Forelimb muscle (tissue), 1 donor: ENCODE measurements at regions not wholly inside any gene's neighbourhood (a gene's known extent, or its start where the extent isn't known, plus 50 kb on each side); places are given as distances from the start of the nearest gene placed in this dataset.

Experiments
- DNase-seq: peaks from one replicate; pipeline ENCODE4 v3.0.0-alpha.2; 2013; ENCODE audit warnings: low read depth

DNA sequence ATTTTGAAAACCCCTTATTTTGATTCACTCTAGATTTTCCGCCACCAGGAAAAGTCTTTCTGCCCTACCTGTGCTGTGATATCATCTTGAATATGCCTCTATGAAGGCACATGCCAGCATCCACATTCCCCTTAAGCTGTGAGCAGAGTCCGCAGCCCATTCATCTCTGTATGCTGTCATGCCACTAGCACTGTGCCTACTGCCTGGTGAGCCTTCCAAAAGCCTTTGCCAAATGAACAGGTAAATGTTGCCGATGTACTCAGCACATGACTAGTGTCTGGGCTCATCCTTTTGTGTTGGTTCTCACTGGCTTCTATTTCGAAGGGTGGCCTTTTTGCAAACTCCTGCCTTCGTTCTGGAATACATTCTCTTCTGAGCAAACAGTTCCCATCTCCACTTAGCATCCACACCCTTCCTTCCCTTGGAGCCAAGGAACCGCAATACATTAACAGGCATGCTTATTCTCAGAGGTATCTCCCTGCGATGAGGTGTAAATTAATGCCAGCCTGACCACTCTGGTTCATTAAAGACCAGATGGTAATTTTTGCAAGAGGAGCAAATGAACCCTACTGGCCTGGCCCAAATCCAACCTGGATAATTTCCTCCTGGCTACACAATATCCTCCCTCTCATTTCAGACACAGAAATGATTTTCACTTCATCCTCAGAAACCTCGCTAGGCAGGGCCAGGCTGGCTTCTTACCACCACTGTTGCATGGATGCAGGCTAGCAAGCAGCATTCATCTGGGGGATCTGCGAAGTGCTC lies 339.7 kb upstream of the NFE2L3 start:
- DNase-seq: no peak

DNA sequence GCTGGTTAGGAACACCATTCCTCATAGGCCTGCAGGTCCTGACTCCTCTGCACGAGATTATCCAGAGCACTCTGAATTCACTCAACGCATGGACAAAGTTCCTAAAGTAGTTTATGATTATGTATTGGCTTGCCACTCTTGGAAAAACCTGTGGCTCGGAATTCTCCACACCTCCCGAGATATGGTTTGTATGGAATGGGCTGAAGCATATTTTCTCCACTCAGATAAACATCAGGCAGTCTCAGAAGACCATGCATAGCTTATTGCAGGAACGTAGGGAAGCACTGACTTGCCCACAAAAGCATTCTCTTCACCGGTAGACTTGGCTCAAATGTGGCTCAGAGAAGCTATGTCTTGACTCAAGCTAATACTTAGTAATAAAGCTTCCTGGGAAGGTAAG lies 338.6 kb upstream of the NFE2L3 start:
- no peak for DNase-seq

DNA sequence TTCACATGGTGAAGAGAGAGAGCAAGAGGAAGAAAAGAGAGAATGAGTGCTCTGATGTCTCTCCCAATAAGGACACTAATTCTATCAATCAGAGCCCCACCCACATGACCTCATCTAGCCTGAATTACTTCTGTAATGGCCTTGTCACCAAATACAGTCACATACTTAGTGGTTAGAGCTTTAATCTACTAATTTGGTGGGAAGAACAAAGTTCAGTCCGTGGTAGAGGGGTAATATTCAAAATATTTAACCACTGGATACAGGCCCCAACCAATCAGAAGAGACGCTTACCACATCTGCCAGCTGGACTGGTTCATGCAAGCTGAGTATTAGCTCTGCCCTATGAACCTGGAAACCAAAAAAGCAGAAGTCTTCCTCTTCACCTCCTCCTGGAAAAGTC lies 336.3 kb upstream of the NFE2L3 start:
- no peak for DNase-seq

DNA sequence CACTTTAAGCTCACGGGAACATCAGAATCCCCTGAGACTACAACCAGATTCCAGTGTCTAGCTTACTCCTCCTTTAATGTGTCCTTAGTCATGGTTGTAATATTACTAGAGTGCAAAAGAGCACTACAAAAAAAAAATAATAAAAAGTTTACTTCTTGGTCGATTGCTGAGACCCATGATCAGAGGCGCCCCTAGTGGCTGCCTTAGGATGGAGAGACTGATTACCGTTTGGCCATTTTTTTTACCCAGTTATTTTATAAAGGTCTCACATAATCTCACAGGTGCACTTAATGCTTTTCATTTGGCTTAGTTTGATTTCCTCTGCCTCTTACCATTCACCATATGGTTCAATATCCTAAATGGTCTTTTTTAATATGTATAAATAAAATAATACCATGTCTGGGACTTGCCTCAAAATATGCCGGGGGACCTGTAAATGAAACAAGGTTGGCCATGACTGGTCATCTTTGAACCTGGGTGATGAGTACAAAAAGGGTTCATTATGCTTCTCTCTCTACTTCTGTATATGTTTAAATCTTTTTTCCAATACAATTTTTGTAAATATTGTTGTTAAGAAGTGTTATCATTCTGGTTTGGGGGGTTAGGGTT lies 331.5 kb upstream of the NFE2L3 start:
- no peak for DNase-seq

DNA sequence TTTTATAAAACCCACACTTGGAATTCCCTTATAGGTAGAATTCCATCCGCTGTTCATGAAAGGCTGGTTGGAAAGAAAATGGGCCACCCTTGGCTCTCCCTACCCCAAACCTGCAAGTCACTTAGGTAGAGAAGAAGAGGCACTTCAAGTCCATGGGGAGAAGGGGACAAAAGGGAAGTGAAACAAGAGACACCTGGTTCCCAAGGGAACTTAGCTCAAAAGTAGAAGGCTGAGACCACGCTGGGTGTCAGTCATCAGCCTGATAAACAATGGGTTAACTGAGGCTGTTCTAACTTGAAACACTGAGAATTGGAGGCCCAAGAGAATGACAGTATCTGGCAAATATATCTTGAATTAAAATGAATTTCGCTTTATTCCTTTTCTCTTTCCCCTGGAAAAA lies 330.8 kb upstream of the NFE2L3 start:
- no peak for DNase-seq

DNA sequence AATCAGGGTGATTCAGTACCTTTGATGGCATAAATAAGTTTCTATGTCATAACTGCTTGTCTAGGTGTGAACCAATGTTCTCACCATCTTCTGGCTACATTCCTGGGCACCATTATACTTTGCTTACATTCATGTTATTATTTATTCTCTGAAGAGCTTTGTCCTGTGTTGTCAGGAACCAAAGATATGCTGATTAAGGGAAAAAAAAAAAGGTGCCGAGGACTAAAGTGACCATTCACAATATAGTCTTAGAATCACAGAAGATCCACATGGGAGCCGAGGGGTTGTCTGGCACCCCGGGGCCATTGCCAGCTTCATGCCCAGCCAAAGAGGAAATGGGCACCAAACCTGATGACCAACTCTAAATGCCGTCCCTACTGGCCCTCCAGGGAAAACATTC lies 329.2 kb upstream of the NFE2L3 start:
- no peak for DNase-seq

DNA sequence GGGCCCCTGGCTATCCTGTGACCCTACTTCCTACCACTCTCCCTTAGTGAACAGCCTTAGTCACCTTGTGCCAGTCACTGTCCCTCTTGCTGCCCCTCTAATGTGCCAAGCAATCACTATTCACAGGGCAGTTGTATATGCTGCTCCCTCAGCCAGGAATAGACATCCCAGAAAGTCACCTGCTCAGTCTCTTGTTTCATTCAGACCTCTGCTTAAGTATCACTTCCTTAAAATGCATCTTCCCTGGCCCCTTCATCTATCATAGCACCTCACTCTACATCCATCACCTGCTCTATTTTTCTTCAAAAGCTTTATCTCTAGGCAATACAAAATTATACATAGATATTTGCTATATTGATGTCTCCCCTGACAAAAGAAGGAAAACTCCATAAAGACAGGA lies 328.4 kb upstream of the NFE2L3 start:
- no peak for DNase-seq

DNA sequence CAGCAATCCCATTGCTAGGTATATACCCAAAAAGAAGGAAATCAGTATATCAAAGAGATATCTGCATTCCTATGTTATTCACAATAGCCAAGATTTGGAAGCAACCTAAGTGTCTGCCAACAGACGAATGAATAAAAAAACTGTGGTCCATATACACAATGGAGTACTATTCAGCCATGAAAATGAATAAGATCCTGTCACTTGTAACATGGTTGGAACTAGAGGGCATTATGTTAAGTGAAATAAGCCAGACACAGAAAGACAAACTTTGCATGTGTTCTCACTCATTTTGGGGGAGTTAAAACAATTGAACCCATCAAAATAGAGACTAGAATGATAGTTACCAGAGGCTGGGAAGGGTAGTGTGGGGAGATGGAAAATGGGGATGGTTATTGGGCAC lies 323.5 kb upstream of the NFE2L3 start:
- no peak for DNase-seq

DNA sequence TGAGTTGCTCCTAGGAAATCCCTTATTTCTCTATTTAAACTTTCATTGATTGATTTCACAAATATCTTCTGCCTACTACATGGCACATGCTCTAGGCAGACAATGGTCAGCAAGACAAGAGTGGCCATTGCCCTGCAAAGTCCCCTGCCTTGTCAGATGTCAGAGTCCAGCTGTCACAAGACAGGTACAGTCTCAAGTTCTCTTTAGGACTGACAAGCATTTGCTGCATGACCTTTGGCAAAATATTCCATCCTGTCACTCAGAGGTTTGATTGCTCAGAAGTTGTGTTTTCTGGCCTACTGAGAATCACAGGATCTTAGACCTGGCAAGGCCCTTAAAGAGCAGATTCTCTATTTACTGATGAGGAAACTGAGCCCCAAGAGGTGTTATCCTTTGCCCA lies 322.3 kb upstream of the NFE2L3 start:
- DNase-seq: no peak

DNA sequence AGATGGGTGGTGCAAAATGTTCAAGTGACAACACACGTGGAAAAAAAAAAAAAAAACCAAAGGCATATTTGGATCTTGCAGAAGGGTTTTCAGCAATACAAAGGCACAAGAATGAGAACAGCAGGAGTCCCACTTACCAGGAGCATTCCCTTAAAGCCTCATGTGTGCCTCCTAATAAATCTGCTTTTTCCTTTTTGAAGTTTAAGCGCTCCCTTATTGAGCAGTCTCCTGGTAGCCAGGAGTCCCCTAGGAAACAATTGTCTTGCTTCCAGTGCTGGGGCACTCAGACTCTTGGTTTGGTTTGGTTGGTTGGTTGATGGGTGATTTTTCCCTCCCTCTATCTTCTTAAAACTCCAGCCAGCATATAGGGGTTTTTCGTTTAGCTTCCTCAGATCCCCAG lies 321.8 kb upstream of the NFE2L3 start:
- no peak for DNase-seq

DNA sequence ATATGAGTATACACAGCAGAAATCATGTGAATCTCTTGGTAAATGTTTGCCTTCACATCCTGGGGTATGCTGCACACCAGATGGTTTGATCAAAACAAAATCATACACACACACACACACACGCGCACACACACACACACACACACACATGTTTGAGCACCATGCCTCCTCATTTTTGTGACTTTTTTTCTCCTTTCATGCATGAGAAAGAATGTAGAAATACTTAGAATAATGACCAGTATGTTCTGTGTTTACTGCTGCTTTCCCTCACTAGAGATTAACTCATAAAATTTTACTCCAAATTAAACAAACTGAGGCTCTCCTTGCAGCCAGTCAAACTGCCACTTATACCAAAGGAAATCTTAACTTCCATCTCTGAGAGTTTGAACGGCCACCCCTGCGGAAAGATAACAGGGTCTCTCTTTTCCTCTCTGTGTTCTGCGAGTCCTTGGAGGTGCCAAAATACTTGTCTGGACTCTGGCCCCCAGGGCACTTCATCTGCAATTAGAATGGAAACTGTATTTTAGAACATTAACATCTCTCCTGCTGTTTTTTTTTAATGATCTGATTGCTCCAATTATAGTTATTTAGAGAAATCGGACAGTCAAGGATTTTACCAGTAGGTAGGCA lies 320.8 kb upstream of the NFE2L3 start:
- DNase-seq: no peak

DNA sequence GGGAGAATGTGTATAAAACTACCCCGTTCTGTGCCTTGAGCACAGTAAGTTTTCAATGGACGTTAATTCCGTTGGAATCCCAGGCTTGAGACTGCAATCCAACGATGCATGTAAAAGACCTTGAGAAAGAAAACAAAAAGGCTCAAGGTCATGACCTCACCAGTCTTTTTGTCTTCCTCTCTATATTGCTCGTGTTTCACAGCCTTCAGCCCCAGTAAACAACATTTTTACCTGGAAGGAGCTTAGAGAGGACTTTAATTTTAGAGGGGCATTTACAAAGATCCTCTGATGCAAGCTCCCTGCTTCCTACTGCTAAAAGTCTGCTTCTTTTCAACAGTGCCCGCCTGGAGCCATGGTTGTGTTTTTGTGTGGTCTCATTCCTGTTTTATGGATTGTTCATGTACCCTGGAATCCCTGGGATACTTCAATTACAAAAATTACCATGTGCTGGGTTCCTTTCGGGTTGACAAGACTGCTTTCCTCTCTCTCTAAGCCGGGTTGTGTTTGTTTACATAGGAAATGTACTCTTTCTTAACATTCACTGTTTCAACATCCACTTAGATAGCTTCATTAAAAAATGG lies 320.1 kb upstream of the NFE2L3 start:
- DNase-seq: no peak

DNA sequence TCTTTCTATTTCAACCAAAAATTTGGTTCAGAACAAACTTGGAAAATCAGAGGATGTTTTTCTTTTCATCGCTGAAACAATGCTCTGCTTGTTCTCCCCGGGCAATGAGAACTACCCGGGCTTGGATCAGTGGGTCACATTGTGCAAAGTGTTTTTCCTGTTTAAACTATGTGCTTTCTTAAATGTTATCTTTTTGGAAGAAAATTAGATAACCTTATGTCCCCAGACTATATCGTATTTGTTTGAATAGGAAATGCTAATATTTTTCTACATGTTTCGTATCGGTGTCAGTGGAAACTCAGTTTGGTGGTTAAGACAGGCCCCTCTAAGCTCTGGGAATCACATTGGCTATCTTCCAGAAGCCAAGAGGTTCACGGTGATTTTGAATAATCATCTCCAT lies 319.5 kb upstream of the NFE2L3 start:
- no peak for DNase-seq

DNA sequence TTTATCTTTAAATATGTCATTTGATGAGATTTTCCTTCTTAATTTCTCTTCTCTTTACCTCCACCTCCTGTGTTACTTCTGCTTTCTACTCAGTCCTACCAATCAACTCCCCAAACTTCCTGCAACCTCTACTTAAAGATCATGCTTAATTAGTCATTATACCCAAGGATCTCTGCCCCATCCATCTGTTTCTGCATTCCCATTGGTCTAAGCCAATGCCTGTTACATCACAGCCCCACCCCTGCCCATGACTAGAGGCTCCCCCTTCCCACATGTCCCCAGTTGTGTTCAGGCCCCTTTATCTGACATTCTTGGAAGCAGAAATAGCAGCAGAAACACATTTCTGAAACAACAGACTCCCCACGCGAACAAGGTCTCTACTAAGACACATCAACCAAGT lies 319.1 kb upstream of the NFE2L3 start:
- no peak for DNase-seq

DNA sequence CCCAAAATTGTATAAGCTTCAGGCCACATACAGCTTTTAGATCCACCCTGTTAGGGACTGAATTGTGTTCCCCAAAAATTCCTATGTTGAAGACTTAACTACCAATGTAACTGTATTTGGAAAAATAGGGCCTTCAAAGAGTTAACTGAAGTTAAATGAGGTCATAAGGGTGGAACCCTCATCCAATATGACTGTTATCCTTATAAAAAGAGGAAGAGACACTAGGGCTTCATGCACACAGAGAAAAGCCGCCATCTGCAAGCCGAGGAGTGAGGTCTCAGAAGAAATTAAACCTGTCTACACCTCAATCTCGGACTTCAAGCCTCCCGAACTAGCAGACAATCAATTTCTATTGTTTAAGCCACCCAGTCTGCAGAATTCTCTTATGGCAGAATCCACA lies 317.9 kb upstream of the NFE2L3 start:
- DNase-seq: no peak

DNA sequence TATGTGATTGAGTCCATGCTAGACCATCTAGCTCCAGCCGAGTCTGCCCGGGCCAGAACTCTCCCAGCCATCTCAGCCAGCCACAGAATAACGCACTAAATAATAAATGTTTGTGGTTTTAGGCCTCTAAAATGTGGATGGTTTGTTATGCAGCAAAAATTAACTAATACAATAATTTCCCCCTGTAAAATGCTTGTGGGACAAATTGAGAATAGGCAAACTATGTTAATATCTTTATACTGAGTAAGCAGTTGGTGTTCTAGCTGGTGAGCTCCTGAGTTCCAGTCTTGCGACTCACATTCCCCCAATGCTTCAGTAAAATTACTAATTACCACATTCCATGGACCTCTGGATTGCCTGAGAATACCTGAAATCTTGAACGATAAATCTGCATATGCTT lies 316.8 kb upstream of the NFE2L3 start:
- DNase-seq: no peak

DNA sequence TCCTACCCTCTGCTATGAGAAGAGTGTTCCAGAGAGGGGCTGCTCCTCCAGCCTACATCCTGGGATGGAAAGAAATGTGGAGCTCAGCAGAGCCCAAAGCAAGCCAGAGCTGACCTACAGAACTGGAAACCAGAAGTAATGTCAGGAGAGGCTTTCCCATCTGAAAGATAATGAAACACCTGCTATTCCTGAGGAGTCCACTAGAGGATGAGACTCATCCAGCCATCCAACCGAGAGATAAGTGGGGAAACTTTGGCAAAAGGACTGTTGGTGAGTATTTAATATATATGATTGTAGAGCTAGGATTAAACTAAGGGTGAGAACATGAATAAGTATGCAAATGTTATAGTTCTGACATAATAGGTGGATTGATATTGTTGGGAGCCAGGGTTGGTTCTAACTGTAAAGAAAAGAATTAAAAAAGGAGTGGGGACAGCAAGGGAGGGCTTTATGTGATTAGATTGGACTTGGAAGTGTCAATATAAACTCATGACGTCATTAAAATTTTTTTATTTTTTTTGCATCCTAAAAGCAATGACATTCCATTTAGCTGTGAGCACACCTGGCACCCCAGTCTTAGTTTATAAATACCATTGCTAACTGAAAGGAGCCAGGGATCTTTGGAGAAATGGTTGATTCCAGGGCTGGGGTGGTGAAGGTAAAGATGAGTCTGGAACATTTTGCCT lies 312.8 kb upstream of the NFE2L3 start:
- DNase-seq: no peak

DNA sequence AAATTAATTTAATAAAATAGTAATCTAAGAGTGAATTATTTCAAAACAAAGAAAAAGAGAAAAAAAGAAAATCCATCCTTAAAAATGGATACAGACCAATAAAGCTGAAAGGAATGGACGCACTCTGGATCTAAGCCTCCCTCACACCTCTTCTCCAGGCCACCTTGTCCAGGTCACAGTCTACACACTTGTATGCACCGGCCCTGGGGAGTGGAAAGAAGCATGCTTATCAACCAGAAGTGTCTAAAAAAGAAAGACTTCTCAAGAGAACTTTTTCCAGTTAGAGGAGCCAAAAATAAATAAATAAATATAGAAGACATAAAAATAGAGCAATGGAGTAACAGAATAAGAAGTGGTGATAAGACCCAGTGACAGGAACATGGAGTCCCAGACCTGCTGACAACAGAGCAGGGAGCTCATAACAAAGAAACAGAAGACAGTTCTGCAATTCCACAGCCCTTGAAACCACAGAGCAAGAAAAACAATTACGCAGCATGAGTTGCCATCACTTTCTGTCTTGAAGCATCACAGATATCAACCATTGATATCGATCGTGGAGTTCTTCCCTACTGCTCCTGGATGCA lies 311.7 kb upstream of the NFE2L3 start:
- no peak for DNase-seq

DNA sequence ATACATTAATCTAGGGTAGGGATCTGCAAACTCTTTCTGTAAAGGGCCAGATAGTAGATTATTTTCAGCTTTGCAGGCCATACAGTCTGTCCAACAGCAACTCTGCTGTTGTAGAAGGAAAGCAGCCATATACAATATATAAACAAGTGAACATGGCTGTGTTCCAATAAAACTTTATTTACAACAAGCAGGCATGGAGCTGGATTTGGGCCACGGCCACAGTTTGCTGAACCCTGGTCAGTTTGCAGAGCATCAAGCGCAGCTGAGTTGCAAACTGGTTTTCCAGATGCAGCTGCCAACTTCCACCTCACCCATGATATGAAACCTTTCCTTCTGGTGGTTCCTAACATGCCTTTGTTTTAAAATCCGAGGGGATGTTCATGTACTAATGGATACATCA lies 310.4 kb upstream of the NFE2L3 start:
- no peak for DNase-seq

DNA sequence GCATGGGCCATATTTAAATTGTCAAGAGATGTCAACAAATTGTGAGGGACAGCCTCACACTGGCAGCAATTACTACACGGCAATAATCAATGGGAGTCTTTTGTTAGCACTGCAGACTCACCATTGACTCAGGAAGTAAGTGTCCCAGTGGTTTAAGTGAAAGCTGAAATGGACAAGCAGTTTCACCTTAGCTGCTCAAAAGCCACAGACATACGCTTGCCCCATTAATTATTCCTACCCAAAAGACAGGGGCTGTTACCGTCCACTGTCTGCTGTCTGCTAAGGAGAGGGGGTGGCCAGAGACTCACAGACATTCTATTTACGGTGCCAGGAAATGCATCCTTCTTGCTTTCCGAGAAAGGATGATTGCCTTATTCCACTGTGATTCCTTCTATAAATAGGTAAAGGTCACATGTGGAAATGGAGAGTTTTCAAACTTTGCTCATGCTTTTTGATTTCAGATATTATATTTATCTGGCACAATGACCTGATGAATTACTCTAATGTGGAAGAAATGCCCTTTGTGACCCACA lies 309.7 kb upstream of the NFE2L3 start:
- DNase-seq: no peak

DNA sequence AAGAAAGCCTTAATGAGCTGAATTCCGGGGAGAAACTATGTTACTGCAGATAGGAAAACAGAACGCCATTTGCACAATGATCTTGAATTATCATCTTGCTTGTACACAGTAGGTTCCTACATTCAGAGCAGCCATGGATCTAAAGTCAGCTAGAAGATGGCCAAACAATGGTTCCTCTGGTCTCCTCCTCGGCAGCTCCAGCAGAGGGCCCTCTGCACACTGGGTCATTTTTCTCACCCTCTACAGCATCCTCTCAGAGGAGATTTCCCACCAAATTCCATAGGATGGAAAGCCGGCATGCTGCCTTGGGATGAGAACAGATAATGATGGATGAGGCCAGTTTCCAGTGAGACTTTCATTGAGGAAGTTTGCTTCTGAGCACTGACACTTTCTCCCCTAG lies 308.5 kb upstream of the NFE2L3 start:
- no peak for DNase-seq
